HCT116 (cell line): ENCODE measurements at regions not wholly inside any gene's neighbourhood (a gene's known extent, or its start where the extent isn't known, plus 50 kb on each side); places are given as distances from the start of the nearest gene placed in this dataset.
"Not testable (repeated sequence)": the region's sequence is repeated elsewhere in the genome, so short reads cannot be mapped to it uniquely, and the experiment has no call there.

Source experiments
- ATAC-seq: fragments of 200-7000 bp; cut with Tn5 transposase; 2 replicates; pipeline ENCODE4 v1.9.1; 2020; ENCODE audit warnings: mild to moderate bottlenecking, moderate library complexity
- BruUV-seq: library from RNA; stranded (reverse); fragments of 400-500 nt; replicated peaks from 2 replicates; lab custom pipeline; 2021; lab: Mats Ljungman, UMichigan
- CTCF ChIA-PET: fragments of 300-600 bp; sonication (Branson Sonifier 250); formaldehyde crosslinking; loops from one replicate; lab custom pipeline; 2021; ENCODE audit warnings: antibody characterized with exemption; lab: Charles Lee
- POLR2A ChIA-PET: fragments of 300-600, 350-600 bp; sonication (Branson Sonifier 250); formaldehyde crosslinking; loops from one replicate; lab custom pipeline; 2021; ENCODE audit warnings: antibody characterized with exemption; lab: Charles Lee
- RAD21 ChIA-PET, 2 experiments: fragments of 300-600 bp; sonication (Branson Sonifier 250); formaldehyde crosslinking; loops; one replicate each; lab custom pipeline; 2023; ENCODE audit warnings: low total read pairs in 2 of 2; ENCODE audit not compliant: uncharacterized antibody in 2 of 2, unreplicated experiment in 2 of 2, low non-redundant PET in 1 of 2; lab: Charles Lee
- DNase-seq: peaks from one replicate; pipeline ENCODE4 v3.0.0-alpha.2; 2010; ENCODE audit warnings: low read depth, low spot score
- H2AFZ ChIP-seq: fragments of 200-600 bp; shearing (Covaris generic), sonication (generic); 2 replicates; pipeline ENCODE4 v1.6.1; 2017; ENCODE audit warnings: low read depth, mixed run types, mixed read lengths, antibody characterized with exemption, low read length; ENCODE audit not compliant: poor library complexity, severe bottlenecking
- H3K27ac ChIP-seq: 2 replicates; pipeline ENCODE4 v1.5.1; 2012; ENCODE audit warnings: low read depth, low read length
- H3K27me3 ChIP-seq: fragments of 200-600 bp; sonication (generic); 2 replicates; pipeline ENCODE4 v1.6.1; 2016; ENCODE audit warnings: mixed run types, low read length, mixed read lengths; ENCODE audit not compliant: insufficient read depth
- H3K36me3 ChIP-seq, 2 experiments: fragments of 200-500 bp in 1 of 2; fragments of 200-600 bp in 1 of 2; sonication (Bioruptor generic) in 1 of 2; sonication (generic) in 1 of 2; 2 replicates each; pipeline versions ENCODE4 v1.5.1 to v1.6.1; 2014 to 2016; ENCODE audit warnings: low read length in 2 of 2, inconsistent platforms in 1 of 2, mixed read lengths in 1 of 2, mixed run types in 1 of 2; ENCODE audit not compliant: insufficient read depth in 2 of 2, control insufficient read depth in 1 of 2
- H3K4me1 ChIP-seq, 2 experiments: fragments of 200-600 bp in 1 of 2; sonication (generic) in 1 of 2; 2 replicates each; pipeline versions ENCODE4 v1.5.1 to v1.6.1; 2012 to 2017; ENCODE audit warnings: low read length in 2 of 2, inconsistent platforms in 1 of 2, mild to moderate bottlenecking in 1 of 2, mixed read lengths in 1 of 2, mixed run types in 1 of 2, moderate library complexity in 1 of 2; ENCODE audit not compliant: insufficient read depth in 2 of 2, control insufficient read depth in 1 of 2
- H3K4me2 ChIP-seq: fragments of 200-600 bp; sonication (generic); 2 replicates; pipeline ENCODE4 v1.6.1; 2017; ENCODE audit warnings: mixed run types, low read length, mixed read lengths
- H3K4me3 ChIP-seq, 2 experiments: fragments of 200-600 bp in 1 of 2; sonication (generic) in 1 of 2; replicated peaks in 1 of 2; 2 replicates each; pipeline ENCODE4 v1.5.1; 2011 to 2016; ENCODE audit warnings: low read length in 2 of 2, control low read depth in 1 of 2, low read depth in 1 of 2, mild to moderate bottlenecking in 1 of 2, mixed read lengths in 1 of 2, mixed run types in 1 of 2
- H3K79me2 ChIP-seq: fragments of 200-600 bp; sonication (generic); 2 replicates; pipeline ENCODE4 v1.6.1; 2017; ENCODE audit warnings: mild to moderate bottlenecking, mixed run types, low read length, moderate library complexity, mixed read lengths; ENCODE audit not compliant: insufficient read depth
- H3K9ac ChIP-seq: fragments of 200-600 bp; sonication (generic); 2 replicates; pipeline ENCODE4 v1.6.1; 2016; ENCODE audit warnings: low read length, mixed read lengths
- H3K9me2 ChIP-seq: fragments of 200-600 bp; sonication (generic), shearing (Covaris generic); 2 replicates; pipeline ENCODE4 v1.6.1; 2017; ENCODE audit warnings: mixed run types, mild to moderate bottlenecking, moderate library complexity; ENCODE audit not compliant: insufficient read depth
- H3K9me3 ChIP-seq, 2 experiments: fragments of 200-500 bp in 1 of 2; fragments of 200-600 bp in 1 of 2; sonication (Bioruptor generic) in 1 of 2; sonication (generic) in 1 of 2; 2 replicates each; pipeline ENCODE4 v1.6.1; 2014 to 2017; ENCODE audit warnings: low read length in 2 of 2, mixed read lengths in 2 of 2, inconsistent platforms in 1 of 2, low read depth in 1 of 2, mild to moderate bottlenecking in 1 of 2, mixed run types in 1 of 2, moderate library complexity in 1 of 2; ENCODE audit not compliant: control insufficient read depth in 1 of 2, insufficient read depth in 1 of 2
- H4K20me1 ChIP-seq: fragments of 200-600 bp; sonication (generic), shearing (Covaris generic); 2 replicates; pipeline ENCODE4 v1.6.1; 2017; ENCODE audit warnings: mixed run types, mild to moderate bottlenecking, moderate library complexity; ENCODE audit not compliant: insufficient read depth
- CEBPB ChIP-seq: IDR thresholded peaks from 2 replicates; pipeline ENCODE4 v1.6.1; 2012; ENCODE audit warnings: low read depth
- EGR1 ChIP-seq: IDR thresholded peaks from 2 replicates; pipeline ENCODE4 v1.6.1; 2012; ENCODE audit warnings: low read depth
- ELF1 ChIP-seq: IDR thresholded peaks from 2 replicates; pipeline ENCODE4 v1.6.1; 2012; ENCODE audit warnings: low read depth, borderline replicate concordance
- EZH2 ChIP-seq: fragments of 200-600 bp; sonication (generic); IDR thresholded peaks from 2 replicates; pipeline ENCODE4 v1.6.1; 2017; ENCODE audit warnings: antibody characterized with exemption, mixed run types
- EZH2phosphoT487 ChIP-seq: fragments of 200-600 bp; IDR thresholded peaks from 2 replicates; pipeline ENCODE4 v1.6.1; 2018; ENCODE audit warnings: antibody characterized with exemption, borderline replicate concordance
- JUND ChIP-seq: IDR thresholded peaks from 2 replicates; pipeline ENCODE4 v1.6.1; 2012
- MAX ChIP-seq: IDR thresholded peaks from 2 replicates; pipeline ENCODE4 v1.6.1; 2012
- POLR2A ChIP-seq: IDR thresholded peaks from 2 replicates; pipeline ENCODE4 v1.7.0; 2011; ENCODE audit warnings: borderline replicate concordance; ENCODE audit not compliant: insufficient read depth, insufficient read length; ENCODE audit errors: extremely low read depth
- POLR2AphosphoS5 ChIP-seq: IDR thresholded peaks from 2 replicates; pipeline ENCODE4 v1.6.1; 2011; ENCODE audit warnings: mild to moderate bottlenecking, low read depth, low read length, moderate library complexity
- RAD21 ChIP-seq: IDR thresholded peaks from 2 replicates; pipeline ENCODE4 v1.6.1; 2012; ENCODE audit warnings: low read depth, mild to moderate bottlenecking
- SIN3A ChIP-seq: IDR thresholded peaks from 2 replicates; pipeline ENCODE4 v1.6.1; 2012; ENCODE audit warnings: low read depth
- SP1 ChIP-seq: IDR thresholded peaks from 2 replicates; pipeline ENCODE4 v1.6.1; 2012; ENCODE audit warnings: low read depth
- SRF ChIP-seq: IDR thresholded peaks from 2 replicates; pipeline ENCODE4 v1.6.1; 2012; ENCODE audit warnings: low read depth
- TCF7L2 ChIP-seq: IDR thresholded peaks from 2 replicates; pipeline ENCODE4 v1.7.0; 2011; ENCODE audit warnings: borderline replicate concordance, inconsistent platforms; ENCODE audit not compliant: insufficient read depth, insufficient read length; ENCODE audit errors: extremely low read depth
- YY1 ChIP-seq: IDR thresholded peaks from 2 replicates; pipeline ENCODE4 v1.6.1; 2011; ENCODE audit warnings: low read length, low read depth, moderate library complexity, mild to moderate bottlenecking; ENCODE audit not compliant: insufficient replicate concordance; ENCODE audit errors: extremely low read depth
- ZBTB33 ChIP-seq: IDR thresholded peaks from 2 replicates; pipeline ENCODE4 v1.6.1; 2011; ENCODE audit warnings: mild to moderate bottlenecking, low read length, moderate library complexity; ENCODE audit not compliant: insufficient replicate concordance; ENCODE audit errors: extremely low read depth
- ZFX ChIP-seq: fragments of 450-650 bp; IDR thresholded peaks from 2 replicates; pipeline ENCODE4 v1.6.1; 2017
- ZNF274 ChIP-seq: fragments of 200-500 bp; sonication (Bioruptor generic); IDR thresholded peaks from 2 replicates; pipeline ENCODE4 v1.6.1; 2014; ENCODE audit warnings: mild to moderate bottlenecking, low read depth, low read length, inconsistent platforms
- intact Hi-C: fragments of 100-400 bp; cut with micrococcal nuclease; formaldehyde crosslinking; loops from 2 replicates; pipeline ENCODE4 v1.10.0; 2022

- DNase-seq, H3K27me3 ChIP-seq, H2AFZ ChIP-seq, H3K4me2 ChIP-seq, RAD21 ChIA-PET, ATAC-seq, POLR2A ChIA-PET, H3K27ac ChIP-seq, H3K4me1 ChIP-seq, CTCF ChIA-PET, BruUV-seq, H3K79me2 ChIP-seq, H4K20me1 ChIP-seq, H3K4me3 ChIP-seq, intact Hi-C loops, H3K36me3 ChIP-seq, H3K9ac ChIP-seq, H3K9me3 ChIP-seq, H3K9me2 ChIP-seq: not testable (repeated sequence)
Measured at GRCh38 chr6:51224580-51225240, 406.0 kb downstream of the TFAP2B start.

- Histone ChIP-seq H3K79me2 (no peaks in the 10 kb centered on the region), H3K9me2 (no peaks in the 10 kb centered on the region), H3K27ac (no peak overlapping the region), H2AFZ (no peak overlapping the region), H3K4me3 (no peak overlapping the region), H3K4me2 (no peak overlapping the region), H3K9ac (no peak overlapping the region), H3K36me3 (no peaks in the 10 kb centered on the region), H3K9me3 (peaks cover 12% of the 10 kb centered on the region in 2 experiments; a peak in 2 of 4 replicates), H4K20me1 (no peaks in the 10 kb centered on the region; the same call in 1 of the 2 replicates), H3K4me1 (no peaks in the 10 kb centered on the region), H3K27me3 (no peaks in the 10 kb centered on the region)
- BruUV-seq = no TSS peak
- ChIA-PET CTCF (no interaction called here), POLR2A (no interaction called here), RAD21 (no interaction called here)
- ATAC-seq = no peak
- intact Hi-C loops = no loop called here
- DNase-seq = no peak
- TF ChIP-seq SIN3A (no peak), ZFX (no peak), MAX (no peak), CEBPB (no peak), EGR1 (no peak), JUND (no peak), ELF1 (no peak), EZH2phosphoT487 (no peak), SP1 (no peak), POLR2AphosphoS5 (no peak), RAD21 (no peak), EZH2 (no peak), ZBTB33 (no peak), SRF (no peak), TCF7L2 (no peak), YY1 (no peak), POLR2A (no peak), ZNF274 (no peak)
Measured at GRCh38 chr6:51241376-51241775, 422.7 kb downstream of the TFAP2B start.
